ENCODE measurements at regions not wholly inside any gene's neighbourhood (a gene's known extent, or its start where the extent isn't known, plus 50 kb on each side); places are given as distances from the start of the nearest gene placed in this dataset.

DNA sequence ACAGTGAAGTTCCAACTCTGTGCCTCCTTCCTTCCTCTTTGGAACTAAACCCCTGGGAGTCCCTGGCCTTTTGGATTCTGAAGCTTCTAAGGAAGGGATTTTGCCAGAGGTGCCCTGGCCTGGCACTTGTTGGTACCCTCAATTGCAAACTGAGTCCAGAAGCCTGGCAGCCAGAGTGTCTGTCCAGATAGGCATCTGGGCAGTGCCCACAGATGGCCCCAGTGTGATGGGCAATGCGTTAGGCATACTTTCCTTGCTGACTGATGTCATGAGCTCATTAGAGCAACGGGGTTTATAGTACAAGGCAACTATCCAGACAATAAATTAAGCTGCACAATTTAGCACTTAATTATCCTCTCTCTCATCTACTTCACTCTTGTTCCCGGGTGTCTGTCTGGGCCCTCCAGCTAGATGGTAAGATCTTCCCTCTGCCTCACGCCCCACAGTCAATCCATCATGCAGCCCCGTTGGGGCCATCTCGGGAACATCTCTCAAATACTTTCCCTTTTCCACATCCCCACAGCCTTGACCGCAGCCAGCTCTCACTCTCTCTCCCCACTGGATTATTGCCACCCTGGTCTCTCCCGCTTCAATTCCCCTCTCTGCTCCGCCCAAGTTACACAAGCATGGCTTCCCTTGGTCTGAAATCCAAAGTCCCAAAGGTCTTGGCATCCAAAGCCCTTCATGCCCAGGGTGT is 157.5 kb upstream of the SMIM23 start:
- intact Hi-C loops (cut with micrococcal nuclease): loop anchor here (2.0 to 10.0 kb wide), 2 partner anchors 227 to 281 kb away; no protein-coding TSS in a partner anchor
- Mint-ChIP-seq H3K9me3 (no peaks in the 10 kb centered on the region), H3K4me3 (no peak overlapping the region), H3K4me1 (ENCODE audit: low read depth) (peaks cover 17% of the 10 kb centered on the region), H3K36me3 (ENCODE audit: low read depth) (no peaks in the 10 kb centered on the region), H3K27me3 (peaks cover 16% of the 10 kb centered on the region), H3K27ac (no peak overlapping the region)

DNA sequence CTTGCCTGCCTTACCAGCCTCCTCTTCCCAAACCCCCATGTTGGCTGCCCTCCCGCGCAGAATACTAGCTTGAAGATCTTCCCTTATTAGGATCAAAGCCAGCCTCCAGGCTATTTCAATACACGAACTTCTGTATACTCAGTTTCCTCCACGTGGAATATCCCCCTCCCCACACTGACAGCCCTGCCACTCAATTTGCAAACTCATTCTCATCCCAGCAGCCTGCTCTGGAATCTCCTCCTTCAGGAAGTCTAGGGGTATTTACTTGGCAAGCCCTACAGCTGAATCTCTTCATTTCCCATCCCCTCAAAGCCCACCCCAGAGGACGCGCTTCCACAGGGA is 157.0 kb upstream of the SMIM23 start:
- peaks cover 11% of the 10 kb centered on the region for H3K27me3 Mint-ChIP-seq
- intact Hi-C loops (cut with micrococcal nuclease): loop anchor here (2.0 to 10.0 kb wide), 2 partner anchors 226 to 280 kb away; no protein-coding TSS in a partner anchor
- H3K27ac Mint-ChIP-seq: no peak overlapping the region
- H3K9me3 Mint-ChIP-seq: no peaks in the 10 kb centered on the region
- H3K4me3 Mint-ChIP-seq: no peak overlapping the region
- H3K36me3 Mint-ChIP-seq (ENCODE audit: low read depth): no peaks in the 10 kb centered on the region
- peaks cover 22% of the 10 kb centered on the region for H3K4me1 Mint-ChIP-seq (ENCODE audit: low read depth)

DNA sequence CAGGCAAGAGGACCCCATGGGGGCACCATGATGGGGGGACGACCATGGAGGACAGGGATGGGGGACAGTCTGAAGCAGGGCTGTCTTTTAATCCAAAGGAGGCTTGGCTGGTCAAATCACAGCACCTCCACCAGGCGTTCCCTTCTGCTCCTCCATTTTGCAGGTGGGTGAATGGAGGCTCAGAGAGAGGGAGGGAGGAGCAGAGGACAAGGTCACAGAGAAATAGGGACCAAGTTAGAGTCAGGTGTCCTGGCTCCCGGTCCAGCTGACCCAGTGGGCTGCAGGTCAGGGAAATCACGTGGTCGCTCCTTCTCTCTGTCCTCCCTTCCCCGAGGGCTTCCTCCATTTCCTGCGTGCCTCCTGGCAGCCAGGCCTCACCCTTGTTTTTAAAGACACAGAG is 156.4 kb upstream of the SMIM23 start:
- Mint-ChIP-seq H3K27me3 (peaks cover 11% of the 10 kb centered on the region), H3K9me3 (no peaks in the 10 kb centered on the region), H3K27ac (no peak overlapping the region), H3K4me3 (no peak overlapping the region), H3K4me1 (ENCODE audit: low read depth) (peaks cover 28% of the 10 kb centered on the region), H3K36me3 (ENCODE audit: low read depth) (no peaks in the 10 kb centered on the region)
- intact Hi-C loops (cut with micrococcal nuclease): loop anchor here (2.0 to 10.0 kb wide), 2 partner anchors 226 to 280 kb away; no protein-coding TSS in a partner anchor

DNA sequence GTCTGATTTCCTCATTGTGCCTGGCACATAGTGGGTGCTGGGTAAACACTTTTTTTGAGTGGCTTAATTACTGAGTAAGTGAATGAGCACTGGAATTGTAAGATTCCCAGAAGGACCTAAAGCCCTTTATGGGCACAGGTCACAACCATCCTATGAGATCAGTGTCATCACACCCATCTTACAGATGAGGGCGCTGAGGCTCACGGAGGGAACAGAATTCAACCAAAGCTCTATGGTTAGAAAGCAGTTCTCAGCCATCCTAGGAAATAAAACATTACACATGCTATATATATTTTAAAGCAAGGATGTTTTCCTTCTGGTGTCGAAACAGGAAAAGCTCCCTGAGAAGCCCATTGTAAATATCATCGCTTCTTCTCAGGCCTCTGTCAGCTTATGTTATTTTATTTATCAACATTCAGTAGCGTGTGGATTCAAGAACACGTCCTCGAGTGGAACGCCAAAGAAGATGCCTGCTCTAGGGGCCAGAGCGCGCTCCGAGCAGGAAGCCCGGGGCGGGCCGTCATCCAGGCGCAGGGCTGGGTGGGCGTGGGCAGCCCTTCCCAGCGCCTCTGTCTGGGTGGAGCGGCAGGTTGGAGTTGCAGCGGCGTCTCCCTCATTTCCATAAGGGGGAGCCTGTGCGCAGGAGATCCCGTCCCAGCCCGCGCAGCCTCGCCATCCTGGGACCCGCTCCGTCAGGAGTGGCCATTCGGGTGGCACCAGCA is 155.8 kb upstream of the SMIM23 start:
- Mint-ChIP-seq H3K27me3 (peaks cover 11% of the 10 kb centered on the region), H3K36me3 (ENCODE audit: low read depth) (no peaks in the 10 kb centered on the region), H3K4me1 (ENCODE audit: low read depth) (peaks cover 31% of the 10 kb centered on the region), H3K4me3 (peak overlapping the region; percentile 40), H3K9me3 (no peaks in the 10 kb centered on the region), H3K27ac (no peak overlapping the region)
- intact Hi-C loops (cut with micrococcal nuclease): loop anchor here (2.0 to 10.0 kb wide), 2 partner anchors 225 to 279 kb away; no protein-coding TSS in a partner anchor

DNA sequence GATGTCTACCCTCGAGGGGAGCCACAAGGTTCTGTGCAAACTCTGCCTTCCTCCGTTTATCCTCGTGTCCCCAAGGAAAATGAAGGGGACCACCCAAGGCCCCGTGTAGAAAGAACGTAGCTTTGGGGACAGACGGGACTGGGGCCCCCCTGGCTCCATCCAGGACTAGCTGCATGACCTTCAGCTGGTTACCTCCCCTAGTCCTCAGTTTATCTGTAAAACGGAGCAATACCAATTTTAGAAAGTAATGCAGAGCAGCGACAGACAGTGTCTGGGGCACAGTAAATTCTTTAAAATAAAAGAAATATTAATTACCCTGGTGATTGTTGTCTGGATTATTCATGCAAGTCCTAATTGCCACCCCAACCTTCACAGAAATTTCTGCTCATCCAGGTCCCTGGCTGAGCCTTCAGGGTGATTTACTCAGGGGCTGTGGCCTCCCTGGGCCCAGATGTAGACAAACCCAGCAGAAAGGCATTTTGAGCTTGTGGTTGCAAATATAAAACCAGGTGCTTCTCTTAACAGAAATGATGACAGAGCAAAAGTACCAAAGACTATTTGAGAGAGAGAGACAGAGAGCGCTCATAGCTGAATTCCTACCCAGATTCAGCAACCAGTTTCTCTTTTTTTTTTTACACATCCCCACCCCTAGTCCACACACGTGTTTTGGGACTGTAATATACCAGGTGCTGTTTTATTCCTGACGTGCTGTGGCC is 155.1 kb upstream of the SMIM23 start:
- Mint-ChIP-seq H3K27ac (no peak overlapping the region), H3K27me3 (peaks cover 11% of the 10 kb centered on the region), H3K4me1 (ENCODE audit: low read depth) (peaks cover 31% of the 10 kb centered on the region), H3K9me3 (no peaks in the 10 kb centered on the region), H3K4me3 (peak overlapping the region; percentile 40), H3K36me3 (ENCODE audit: low read depth) (no peaks in the 10 kb centered on the region)
- intact Hi-C loops (cut with micrococcal nuclease): no loop called here

DNA sequence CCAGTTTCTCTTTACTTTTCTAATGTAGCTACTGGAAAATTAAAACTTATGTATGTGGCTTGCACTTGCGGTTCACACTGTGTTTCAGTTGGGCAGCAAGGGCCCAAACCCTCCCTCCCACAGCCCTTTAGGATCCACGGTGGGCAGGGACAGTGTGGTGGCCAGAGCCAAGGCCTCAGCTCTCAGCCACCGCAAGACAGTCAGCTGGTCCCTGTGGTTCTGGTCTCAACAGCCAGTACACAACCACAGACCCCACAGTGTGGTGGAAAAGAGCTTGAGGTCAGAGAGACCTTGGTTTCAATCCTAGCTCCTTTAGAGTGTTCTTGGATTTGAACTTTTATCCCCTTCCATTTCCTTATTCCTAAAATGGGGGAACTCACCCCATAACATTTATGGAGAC is 153.0 kb upstream of the SMIM23 start:
- H3K27ac Mint-ChIP-seq: no peak overlapping the region
- intact Hi-C loops (cut with micrococcal nuclease): no loop called here

DNA sequence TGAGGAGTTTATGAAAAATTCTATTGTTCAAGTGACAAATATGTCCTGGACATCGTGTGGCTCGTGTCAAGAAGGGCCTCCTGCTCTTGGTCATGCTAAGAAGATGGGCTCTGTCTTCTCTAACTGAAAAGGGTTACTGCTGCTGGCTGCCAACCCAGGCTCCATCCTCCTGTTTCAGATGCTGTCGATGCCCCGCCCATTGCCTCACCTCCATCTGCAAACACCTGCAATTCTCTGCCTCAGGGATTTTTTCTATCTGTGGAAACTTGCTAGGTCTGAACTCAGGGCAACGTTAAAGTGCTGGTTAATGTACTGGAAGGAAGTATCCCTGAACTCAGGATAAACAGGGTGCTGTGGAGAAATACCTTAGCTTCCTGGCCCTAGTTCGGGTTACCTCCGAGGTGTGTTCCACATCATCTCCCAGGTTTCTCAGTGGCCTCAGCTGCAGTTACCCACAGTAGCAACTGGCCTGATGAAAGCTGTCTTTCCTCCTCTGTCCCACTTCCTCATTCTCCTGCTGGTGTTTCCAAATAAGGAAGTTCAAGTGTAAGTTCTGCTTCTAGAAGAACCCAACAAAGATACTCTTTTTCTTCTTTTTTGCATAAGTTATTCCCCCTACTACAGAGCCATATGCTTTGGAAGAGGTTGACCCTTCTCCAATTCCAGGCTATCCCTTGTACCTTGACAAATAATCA is 151.7 kb upstream of the SMIM23 start:
- Mint-ChIP-seq H3K27ac (no peak overlapping the region), H3K36me3 (ENCODE audit: low read depth) (no peaks in the 10 kb centered on the region), H3K4me3 (no peak overlapping the region), H3K27me3 (peaks cover 10% of the 10 kb centered on the region), H3K4me1 (ENCODE audit: low read depth) (peaks cover 31% of the 10 kb centered on the region), H3K9me3 (no peaks in the 10 kb centered on the region)
- intact Hi-C loops (cut with micrococcal nuclease): no loop called here

More for the DNA sequence above, 153.0 kb upstream of the SMIM23 start:
- no peaks in the 10 kb centered on the region for H3K9me3 Mint-ChIP-seq
- H3K4me3 Mint-ChIP-seq: no peak overlapping the region
- H3K4me1 Mint-ChIP-seq (ENCODE audit: low read depth): peaks cover 31% of the 10 kb centered on the region
- H3K36me3 Mint-ChIP-seq (ENCODE audit: low read depth): no peaks in the 10 kb centered on the region
- H3K27me3 Mint-ChIP-seq: peaks cover 11% of the 10 kb centered on the region

DNA sequence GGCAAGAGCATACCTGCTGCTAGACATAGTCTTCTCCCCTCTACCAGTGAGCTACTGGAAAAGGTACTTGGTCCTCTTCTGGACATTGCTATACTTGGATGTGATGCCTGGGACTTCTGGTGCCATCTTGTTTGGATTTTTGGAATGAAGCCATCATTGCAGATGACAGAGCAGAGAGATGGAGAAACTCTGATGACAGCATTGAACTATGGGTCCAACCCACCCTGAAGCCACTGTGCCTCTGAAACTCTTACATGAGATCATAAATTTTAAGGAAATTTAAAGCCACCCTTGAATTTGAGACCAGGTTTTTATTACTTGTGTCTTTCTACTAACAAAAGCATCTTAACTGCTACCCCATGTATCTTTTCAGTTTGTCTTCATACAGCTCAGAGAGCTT is 151.1 kb upstream of the SMIM23 start:
- H3K27me3 Mint-ChIP-seq: peaks cover 10% of the 10 kb centered on the region
- H3K4me1 Mint-ChIP-seq (ENCODE audit: low read depth): peaks cover 26% of the 10 kb centered on the region
- H3K36me3 Mint-ChIP-seq (ENCODE audit: low read depth): no peaks in the 10 kb centered on the region
- no peak overlapping the region for H3K27ac Mint-ChIP-seq
- no peak overlapping the region for H3K4me3 Mint-ChIP-seq
- H3K9me3 Mint-ChIP-seq: no peaks in the 10 kb centered on the region
- intact Hi-C loops (cut with micrococcal nuclease): no loop called here

DNA sequence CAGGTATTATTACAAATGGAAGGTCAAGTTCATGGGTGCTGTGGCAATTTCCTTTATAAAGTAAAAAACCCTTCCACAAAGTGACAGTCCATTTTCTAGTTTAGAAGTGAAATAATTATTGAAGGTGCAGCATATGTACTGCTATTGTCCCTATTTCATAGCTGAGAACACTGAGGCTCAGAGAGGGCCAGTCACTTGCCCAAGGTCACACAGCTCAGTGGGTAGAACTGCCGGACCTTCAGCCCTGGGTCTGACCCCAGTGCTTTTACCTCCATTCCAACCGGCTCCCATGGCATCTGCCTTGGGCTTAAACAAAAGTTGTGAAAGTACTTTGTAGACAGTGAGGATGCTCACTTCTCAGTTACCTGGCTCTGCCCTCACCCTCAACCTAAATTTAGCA is 150.6 kb upstream of the SMIM23 start:
- no peak overlapping the region for H3K27ac Mint-ChIP-seq
- H3K36me3 Mint-ChIP-seq (ENCODE audit: low read depth): no peaks in the 10 kb centered on the region
- H3K4me1 Mint-ChIP-seq (ENCODE audit: low read depth): peaks cover 21% of the 10 kb centered on the region
- no peak overlapping the region for H3K4me3 Mint-ChIP-seq
- no peaks in the 10 kb centered on the region for H3K9me3 Mint-ChIP-seq
- intact Hi-C loops (cut with micrococcal nuclease): no loop called here
- H3K27me3 Mint-ChIP-seq: peaks cover 10% of the 10 kb centered on the region

DNA sequence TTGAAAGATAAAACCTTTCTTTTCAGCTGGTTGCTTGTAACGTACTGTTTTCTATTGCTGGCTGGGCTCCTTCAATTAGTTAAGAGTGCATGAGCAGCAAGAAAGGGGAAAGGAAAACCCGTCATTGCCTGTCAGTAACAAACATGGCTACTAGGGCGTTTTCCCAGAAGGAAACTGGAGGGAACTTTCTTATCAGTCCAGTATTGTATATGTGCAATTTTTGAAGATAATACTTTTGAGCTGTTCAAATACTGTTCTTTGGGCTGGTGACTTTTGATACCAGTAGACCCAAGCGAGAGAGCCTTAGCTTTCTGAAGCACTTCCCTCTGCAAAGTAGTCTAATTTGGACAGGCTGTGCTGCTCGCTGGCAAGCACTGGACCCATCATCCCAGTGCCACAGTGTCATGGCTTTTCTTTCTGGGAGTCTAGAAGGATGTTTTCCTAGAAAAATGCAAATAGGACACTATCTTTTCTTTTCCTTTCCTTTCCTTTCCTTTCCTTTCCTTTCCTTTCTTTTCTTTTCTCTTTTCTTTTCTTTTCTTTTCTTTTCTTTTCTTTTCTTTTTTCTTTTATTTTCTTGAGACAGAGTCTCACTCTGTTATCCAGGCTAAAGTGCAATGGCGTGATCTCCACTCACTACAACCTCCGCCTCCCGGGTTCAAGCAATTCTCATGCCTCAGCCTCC is 149.9 kb upstream of the SMIM23 start:
- intact Hi-C loops (cut with micrococcal nuclease): no loop called here
- H3K27me3 Mint-ChIP-seq: peaks cover 5% of the 10 kb centered on the region
- H3K4me3 Mint-ChIP-seq: no peak overlapping the region
- H3K27ac Mint-ChIP-seq: no peak overlapping the region
- H3K9me3 Mint-ChIP-seq: no peaks in the 10 kb centered on the region
- H3K4me1 Mint-ChIP-seq (ENCODE audit: low read depth): peaks cover 16% of the 10 kb centered on the region
- H3K36me3 Mint-ChIP-seq (ENCODE audit: low read depth): no peaks in the 10 kb centered on the region

DNA sequence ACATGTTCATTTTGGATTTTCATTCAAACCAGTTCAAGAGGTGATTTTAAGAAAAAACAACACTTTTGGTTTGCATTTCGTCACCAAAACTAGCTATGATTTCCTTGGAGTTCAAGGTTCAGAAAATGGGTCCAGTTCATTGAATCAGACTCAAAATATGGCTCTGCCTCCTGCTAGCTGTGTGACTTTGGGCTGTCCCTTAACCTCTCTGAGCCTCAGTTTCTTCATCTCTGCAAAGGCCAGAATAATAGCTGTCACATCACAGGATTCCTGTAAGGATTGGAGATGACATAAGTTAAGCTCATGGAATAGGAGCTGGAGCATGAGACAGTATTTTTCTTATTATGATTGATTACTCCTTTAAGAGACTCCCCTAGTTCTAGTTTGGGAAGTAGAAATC is 147.8 kb upstream of the SMIM23 start:
- intact Hi-C loops (cut with micrococcal nuclease): no loop called here
- H3K36me3 Mint-ChIP-seq (ENCODE audit: low read depth): no peaks in the 10 kb centered on the region
- no peak overlapping the region for H3K4me3 Mint-ChIP-seq
- H3K9me3 Mint-ChIP-seq: no peaks in the 10 kb centered on the region
- H3K4me1 Mint-ChIP-seq (ENCODE audit: low read depth): peaks cover 16% of the 10 kb centered on the region
- no peak overlapping the region for H3K27ac Mint-ChIP-seq
- H3K27me3 Mint-ChIP-seq: no peaks in the 10 kb centered on the region

DNA sequence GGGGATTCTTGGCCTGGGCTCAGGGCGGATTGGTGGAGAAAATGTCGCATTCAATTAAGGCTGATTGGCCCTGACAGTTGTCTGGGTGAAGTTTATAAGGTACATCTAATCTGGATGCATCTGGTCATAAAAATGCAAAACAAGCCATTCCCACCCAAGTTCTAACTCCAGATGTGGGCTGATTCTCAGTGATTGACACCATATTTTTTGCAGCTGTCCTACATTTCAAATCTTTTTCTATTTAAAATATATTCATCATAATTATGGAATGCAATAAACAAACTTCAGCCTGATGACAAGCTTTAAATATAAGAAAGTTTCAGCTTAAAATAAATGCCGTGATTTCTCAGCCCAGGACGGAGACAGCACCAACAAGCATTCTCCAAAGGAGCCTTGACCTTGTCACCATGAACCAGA is 146.4 kb upstream of the SMIM23 start:
- H3K27me3 Mint-ChIP-seq: peaks cover under 1% of the 10 kb centered on the region
- H3K9me3 Mint-ChIP-seq: no peaks in the 10 kb centered on the region
- H3K27ac Mint-ChIP-seq: no peak overlapping the region
- intact Hi-C loops (cut with micrococcal nuclease): no loop called here
- no peak overlapping the region for H3K4me3 Mint-ChIP-seq
- H3K36me3 Mint-ChIP-seq (ENCODE audit: low read depth): no peaks in the 10 kb centered on the region
- H3K4me1 Mint-ChIP-seq (ENCODE audit: low read depth): peaks cover 3% of the 10 kb centered on the region

DNA sequence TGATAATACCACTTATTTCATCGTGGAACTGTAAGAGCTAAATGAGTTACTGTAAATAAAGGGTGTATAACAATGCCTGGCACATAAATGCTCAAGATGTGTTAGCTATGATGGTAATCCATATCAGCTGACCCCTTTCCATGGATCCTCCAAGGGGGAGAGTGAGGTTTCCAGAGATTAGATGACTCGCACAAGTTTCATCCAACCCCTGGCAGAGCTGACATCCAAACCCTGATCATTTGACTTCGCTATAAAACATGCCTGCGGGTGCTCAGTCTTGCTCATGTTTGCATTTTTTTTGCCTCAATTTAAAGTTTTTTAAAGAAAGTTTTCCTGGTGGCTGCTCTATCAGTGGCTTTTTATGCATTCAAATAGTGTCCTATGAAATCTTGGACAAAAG is 145.7 kb upstream of the SMIM23 start:
- Mint-ChIP-seq H3K4me1 (ENCODE audit: low read depth) (no peaks in the 10 kb centered on the region), H3K9me3 (no peaks in the 10 kb centered on the region), H3K4me3 (no peak overlapping the region), H3K27me3 (peaks cover 2% of the 10 kb centered on the region), H3K36me3 (ENCODE audit: low read depth) (no peaks in the 10 kb centered on the region), H3K27ac (no peak overlapping the region)
- intact Hi-C loops (cut with micrococcal nuclease): no loop called here
